HepG2 (cell line): ENCODE measurements at regions not wholly inside any gene's neighbourhood (a gene's known extent, or its start where the extent isn't known, plus 50 kb on each side); places are given as distances from the start of the nearest gene placed in this dataset.

ENCODE experiments used
- CCAR2 ChIP-seq: fragments of 200-400 bp; formaldehyde crosslinking; optimal IDR thresholded peaks from 2 replicates; pipeline ENCODE3; 2018; ENCODE audit warnings: low read depth, mild to moderate bottlenecking, low read length, moderate library complexity
- SUZ12 ChIP-seq: fragments of 150-350 bp; IDR thresholded peaks from 2 replicates; pipeline ENCODE4 v1.6.1; 2014; ENCODE audit warnings: low read depth, low read length

GRCh38 chr11:122181372-122181771 is 65.4 kb upstream of the BLID start:
- TF ChIP-seq CCAR2 (no peak), SUZ12 (no peak)
